ENCODE measurements at regions not wholly inside any gene's neighbourhood (a gene's known extent, or its start where the extent isn't known, plus 50 kb on each side); places are given as distances from the start of the nearest gene placed in this dataset.
"Not testable (repeated sequence)": the region's sequence is repeated elsewhere in the genome, so short reads cannot be mapped to it uniquely, and the experiment has no call there.

- no peak for DNase-seq
Measured at GRCh38 chr17:71777048-71777640, 343.7 kb upstream of the SOX9 start.

- no peak for DNase-seq
Measured at GRCh38 chr17:71779482-71779881, 341.3 kb upstream of the SOX9 start.

GRCh38 chr17:71780596-71780995, 340.2 kb upstream of the SOX9 start:
- DNase-seq: no peak

GRCh38 chr17:71782021-71782420, 338.8 kb upstream of the SOX9 start:
- DNase-seq: not testable (repeated sequence)

- no peak for DNase-seq
Measured at GRCh38 chr17:71790791-71791190, 330.0 kb upstream of the SOX9 start.

GRCh38 chr17:71791311-71791710, 329.5 kb upstream of the SOX9 start:
- DNase-seq: no peak

GRCh38 chr17:71792966-71793365, 327.9 kb upstream of the SOX9 start:
- no peak for DNase-seq

- no peak for DNase-seq
Measured at GRCh38 chr17:71793518-71793917, 327.3 kb upstream of the SOX9 start.

- DNase-seq: no peak
Measured at GRCh38 chr17:71798701-71799100, 322.1 kb upstream of the SOX9 start.

- no peak for DNase-seq
Measured at GRCh38 chr17:71799657-71800056, 321.2 kb upstream of the SOX9 start.

GRCh38 chr17:71801301-71801700, 319.5 kb upstream of the SOX9 start:
- DNase-seq: no peak

GRCh38 chr17:71802663-71803062, 318.2 kb upstream of the SOX9 start:
- DNase-seq: no peak

GRCh38 chr17:71803656-71804284, 317.1 kb upstream of the SOX9 start:
- no peak for DNase-seq

GRCh38 chr17:71809537-71809936, 311.3 kb upstream of the SOX9 start:
- no peak for DNase-seq

- DNase-seq: not testable (repeated sequence)
Measured at GRCh38 chr17:71813861-71814260, 307.0 kb upstream of the SOX9 start.

GRCh38 chr17:71821511-71821910, 299.3 kb upstream of the SOX9 start:
- no peak for DNase-seq

GRCh38 chr17:71824671-71825070, 296.1 kb upstream of the SOX9 start:
- no peak for DNase-seq

- no peak for DNase-seq
Measured at GRCh38 chr17:71825687-71826086, 295.1 kb upstream of the SOX9 start.

GRCh38 chr17:71828182-71828596, 292.6 kb upstream of the SOX9 start:
- DNase-seq: no peak

- DNase-seq: no peak
Measured at GRCh38 chr17:71830866-71831265, 290.0 kb upstream of the SOX9 start.

GRCh38 chr17:71842986-71843385, 277.8 kb upstream of the SOX9 start:
- no peak for DNase-seq

GRCh38 chr17:71845337-71845736, 275.5 kb upstream of the SOX9 start:
- no peak for DNase-seq

GRCh38 chr17:71846561-71847110, 274.2 kb upstream of the SOX9 start:
- no peak for DNase-seq

All from stimulated activated CD8-positive, alpha-beta memory T cell treated with anti-CD3 and anti-CD28 coated beads, Interleukin-4, amount 100 ng/mL, for 48 hours (primary cell).